AG08396 (cell line): ENCODE measurements at regions not wholly inside any gene's neighbourhood (a gene's known extent, or its start where the extent isn't known, plus 50 kb on each side); places are given as distances from the start of the nearest gene placed in this dataset.
"Not testable (repeated sequence)": the region's sequence is repeated elsewhere in the genome, so short reads cannot be mapped to it uniquely, and the experiment has no call there.

Experiments
- DNase-seq: peaks from one replicate; pipeline ENCODE4 v3.0.0; 2012; ENCODE audit warnings: low spot score, mixed read lengths

DNA sequence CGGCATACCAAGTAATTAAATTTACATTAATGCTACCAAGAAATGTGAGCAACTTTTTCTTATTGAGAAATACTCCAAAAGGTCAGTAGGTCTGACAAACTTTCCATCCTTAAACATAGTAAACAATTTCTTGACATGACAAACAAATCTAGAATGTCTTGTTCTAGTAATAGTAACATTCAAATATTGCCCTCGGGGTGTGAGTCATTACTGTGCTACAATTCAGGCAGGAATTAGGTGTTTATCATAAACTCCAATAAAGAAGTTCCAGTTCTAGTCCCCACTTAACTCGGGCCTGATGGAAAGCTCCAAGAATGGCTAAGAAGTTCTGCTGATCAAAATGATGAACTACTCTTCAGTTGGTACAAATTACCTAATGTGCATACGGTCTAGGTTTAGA, 235.6 kb upstream of the TUSC1 start:
- DNase-seq, result no peak

GRCh38 chr9:25904701-25905100, 226.5 kb upstream of the TUSC1 start:
- no peak for DNase-seq

GRCh38 chr9:25891527-25891926, 213.3 kb upstream of the TUSC1 start:
- no peak for DNase-seq

DNA sequence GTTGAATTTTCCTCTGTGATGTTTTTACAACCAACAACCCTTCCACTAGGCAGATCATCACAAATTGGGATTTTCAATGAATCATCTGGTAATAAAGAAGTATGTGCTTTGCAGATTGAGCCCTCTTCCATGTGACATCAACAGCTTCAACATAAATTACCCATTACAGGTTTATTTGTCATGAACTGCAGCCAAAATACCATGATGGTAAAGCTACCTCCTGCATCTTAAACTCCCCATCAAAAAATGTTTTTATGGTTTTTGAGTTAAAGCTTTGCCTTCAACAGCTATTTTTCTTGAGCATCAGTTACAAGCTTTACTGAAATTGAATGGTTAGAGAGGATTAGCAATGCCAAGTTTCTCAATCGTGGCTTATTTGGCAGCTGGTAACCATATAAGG, 211.4 kb upstream of the TUSC1 start:
- no peak for DNase-seq

DNA sequence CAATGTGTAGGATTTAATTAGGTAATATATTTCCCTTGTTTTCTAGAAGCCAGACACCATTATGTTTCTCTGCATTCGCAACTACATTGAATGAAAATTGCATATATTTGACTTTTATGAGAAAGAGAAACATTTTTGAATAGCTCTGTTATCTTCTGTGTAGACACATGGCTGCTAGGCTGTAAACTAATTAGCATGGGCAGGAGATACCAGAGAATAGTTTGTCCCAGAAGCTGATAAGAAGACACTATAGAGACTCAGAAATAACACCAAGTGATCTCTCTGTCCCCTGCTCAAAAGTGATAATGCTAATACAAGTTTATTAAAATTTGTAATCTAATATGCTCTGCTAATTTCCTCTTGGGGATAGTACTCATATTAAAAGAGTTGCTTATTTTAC, 198.0 kb upstream of the TUSC1 start:
- no peak for DNase-seq

DNA sequence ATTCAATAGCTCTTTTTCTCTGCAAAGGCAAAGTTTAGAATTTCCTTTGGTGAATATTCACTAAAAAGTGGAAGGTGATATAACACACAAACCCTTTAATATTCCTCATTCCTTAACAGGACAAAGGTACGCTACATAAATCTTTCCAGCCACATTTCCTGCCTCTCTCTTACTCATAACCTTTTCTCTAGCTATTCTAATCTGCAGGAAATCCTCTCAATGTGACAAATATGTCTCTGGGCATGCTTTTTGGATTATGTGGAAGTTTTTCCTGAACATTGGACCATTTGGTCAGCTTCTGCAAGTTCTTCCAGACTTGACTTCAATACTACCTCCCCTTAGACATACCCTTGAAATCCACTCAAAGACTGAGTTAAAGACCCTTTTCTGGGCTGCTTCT, 186.3 kb upstream of the TUSC1 start:
- DNase-seq, result no peak

DNA sequence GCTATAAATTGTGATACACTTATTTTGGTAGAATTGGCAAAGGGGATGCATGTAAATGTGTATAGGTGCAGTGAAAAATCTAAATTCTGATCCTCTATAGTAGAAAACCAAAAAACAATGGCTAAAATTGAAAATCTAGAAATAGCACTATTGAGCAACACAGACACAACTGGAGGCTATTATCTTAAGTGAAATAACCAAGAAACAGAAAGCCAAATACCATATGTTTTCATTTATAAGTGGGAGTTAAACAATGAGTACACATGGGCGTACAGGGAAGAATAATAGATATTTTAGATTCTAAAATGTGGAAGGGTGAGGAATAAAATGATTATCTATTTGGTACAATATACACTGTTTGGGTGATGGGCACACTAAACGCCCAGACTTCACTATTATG, 183.2 kb upstream of the TUSC1 start:
- DNase-seq, result no peak

GRCh38 chr9:25857147-25857546, 178.9 kb upstream of the TUSC1 start:
- no peak for DNase-seq

DNA sequence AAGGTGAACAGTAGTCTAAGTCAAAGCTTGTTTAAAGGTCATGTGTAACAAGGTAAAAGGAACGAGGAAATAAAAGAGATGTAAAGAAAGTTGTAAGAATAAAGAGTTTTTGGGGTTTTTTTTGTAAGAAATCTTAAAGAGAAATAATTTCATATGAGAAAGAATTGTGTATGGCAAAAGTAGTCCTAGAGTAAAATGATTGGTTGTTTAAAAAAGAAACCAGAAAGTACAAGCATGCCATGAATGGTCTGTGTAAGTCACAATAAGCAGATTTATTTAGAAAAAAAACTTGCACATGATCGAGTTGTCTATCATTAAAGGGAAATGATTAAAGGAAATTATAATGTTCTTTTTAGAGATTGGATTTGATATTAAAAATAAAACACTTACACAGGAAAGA, 172.6 kb upstream of the TUSC1 start:
- no peak for DNase-seq

DNA sequence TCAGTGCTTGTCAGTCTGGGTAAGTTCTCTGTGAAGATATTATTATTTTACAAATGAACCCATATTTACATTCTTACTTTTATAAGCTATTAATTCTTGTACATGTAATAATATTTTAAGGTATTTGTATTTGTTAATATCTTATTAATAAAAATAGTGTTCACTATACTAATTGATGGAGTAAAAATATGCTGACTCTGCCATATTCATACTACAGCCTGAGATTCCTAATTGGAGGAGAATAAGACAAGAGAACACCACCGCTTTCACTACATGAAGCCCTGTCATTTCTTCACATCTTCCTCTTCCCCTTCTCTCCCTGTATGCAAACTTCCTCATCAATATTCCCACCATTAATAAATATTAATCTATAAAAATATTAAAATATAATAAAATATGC, 167.6 kb upstream of the TUSC1 start:
- DNase-seq, result no peak

DNA sequence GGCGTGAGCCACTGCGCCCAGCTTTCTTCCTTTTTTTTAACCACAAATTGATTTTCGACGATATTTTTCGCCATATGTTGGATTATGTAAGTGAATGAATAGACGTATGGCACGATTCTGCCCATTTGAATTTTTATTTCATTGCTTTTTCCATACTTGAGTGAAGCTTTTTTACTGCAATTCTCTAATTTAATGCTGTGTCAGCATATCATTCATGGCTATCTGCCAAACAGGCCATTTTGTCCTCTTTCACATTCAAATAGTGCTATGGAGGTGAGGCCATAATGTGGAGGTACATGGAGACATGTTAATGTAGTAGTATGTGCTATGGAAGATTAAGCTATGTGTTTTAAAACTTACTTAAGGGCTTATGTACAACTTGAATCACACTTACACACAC, 152.1 kb upstream of the TUSC1 start:
- no peak for DNase-seq

DNA sequence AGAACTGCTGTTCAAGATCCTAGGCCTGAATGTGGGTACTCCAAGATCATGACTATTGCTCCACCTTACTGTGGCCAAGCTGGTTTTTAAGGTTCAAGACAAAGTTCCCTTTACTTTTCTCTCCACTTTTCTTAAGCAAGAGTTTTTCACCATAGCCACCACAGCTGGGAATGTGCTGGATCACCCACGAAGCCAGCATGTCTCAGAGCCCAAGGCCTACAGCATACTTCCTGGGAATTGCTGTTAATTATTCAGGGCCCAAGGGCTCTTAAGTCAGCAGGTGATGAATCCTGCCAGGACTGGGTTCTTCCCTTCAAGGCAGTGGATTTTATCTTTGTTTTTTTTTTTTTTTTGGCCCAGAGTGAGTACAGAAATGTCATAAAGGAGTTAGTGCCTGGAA, 149.4 kb upstream of the TUSC1 start:
- no peak for DNase-seq

DNA sequence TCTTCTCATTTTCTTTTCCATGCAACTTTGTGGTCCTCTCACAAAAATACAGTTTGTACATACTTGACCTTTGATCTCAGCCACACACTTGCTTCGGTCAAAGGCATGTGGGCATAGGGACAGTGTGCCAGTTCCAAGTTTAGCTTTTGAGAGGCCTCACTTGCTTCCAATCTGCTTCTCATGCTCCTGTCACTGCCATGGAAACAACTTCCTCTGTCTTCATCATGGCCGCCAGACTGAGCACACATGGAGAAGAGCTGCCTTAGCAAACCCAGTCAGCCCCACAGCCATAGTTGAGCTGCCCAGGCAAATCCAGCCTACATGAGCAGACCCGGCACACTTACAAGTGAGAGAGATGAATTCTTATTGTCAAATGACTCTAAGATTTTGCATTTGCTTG, 138.2 kb upstream of the TUSC1 start:
- DNase-seq, result no peak

- no peak for DNase-seq
Measured at GRCh38 chr9:25814023-25814422, 135.8 kb upstream of the TUSC1 start.

GRCh38 chr9:25813478-25813877, 135.2 kb upstream of the TUSC1 start:
- no peak for DNase-seq

GRCh38 chr9:25808554-25808953, 130.3 kb upstream of the TUSC1 start:
- DNase-seq, result no peak

DNA sequence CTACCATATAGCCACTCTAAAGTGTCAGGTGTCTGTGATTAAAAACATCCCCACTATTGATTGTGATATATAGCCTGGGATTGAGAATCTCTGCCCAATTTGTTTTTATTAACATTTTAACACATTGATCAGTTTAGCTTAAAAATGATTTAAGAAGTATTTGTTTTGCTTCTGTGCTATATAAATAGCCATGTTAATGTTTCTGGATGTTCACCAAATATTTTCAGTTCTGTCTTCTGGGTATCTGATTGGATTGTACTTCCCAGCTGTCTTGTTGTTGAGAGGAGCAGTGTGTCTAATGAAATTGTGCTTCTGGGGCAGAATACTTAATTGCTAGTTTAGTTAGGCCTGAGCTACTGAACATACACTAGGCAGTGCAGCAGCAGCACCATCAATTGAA, 126.6 kb upstream of the TUSC1 start:
- no peak for DNase-seq

DNA sequence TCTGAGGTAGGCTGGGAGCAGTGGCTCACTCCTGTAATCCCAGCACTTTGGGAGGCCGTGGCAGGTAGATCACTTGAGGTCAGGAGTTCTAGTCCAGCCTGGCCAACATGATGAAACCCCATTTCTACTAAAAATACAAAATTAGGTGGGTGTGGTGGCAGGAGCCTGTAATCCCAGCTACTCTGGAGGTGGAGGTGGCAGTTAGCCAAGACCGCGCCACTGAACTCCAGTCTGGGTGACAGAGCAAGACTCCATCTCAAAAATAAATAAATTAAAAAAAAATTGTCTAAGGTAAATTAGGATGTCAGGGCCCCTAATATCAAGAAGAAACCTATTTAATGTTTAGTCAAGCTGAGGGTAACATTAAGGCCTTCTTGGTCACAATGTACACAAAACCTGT, 123.7 kb upstream of the TUSC1 start:
- not testable (repeated sequence) for DNase-seq

- no peak for DNase-seq
Measured at GRCh38 chr9:25773805-25774204, 95.6 kb upstream of the TUSC1 start.

GRCh38 chr9:25755951-25756350, 77.7 kb upstream of the TUSC1 start:
- DNase-seq, result no peak

GRCh38 chr9:25752398-25752797, 74.2 kb upstream of the TUSC1 start:
- DNase-seq, result no peak

DNA sequence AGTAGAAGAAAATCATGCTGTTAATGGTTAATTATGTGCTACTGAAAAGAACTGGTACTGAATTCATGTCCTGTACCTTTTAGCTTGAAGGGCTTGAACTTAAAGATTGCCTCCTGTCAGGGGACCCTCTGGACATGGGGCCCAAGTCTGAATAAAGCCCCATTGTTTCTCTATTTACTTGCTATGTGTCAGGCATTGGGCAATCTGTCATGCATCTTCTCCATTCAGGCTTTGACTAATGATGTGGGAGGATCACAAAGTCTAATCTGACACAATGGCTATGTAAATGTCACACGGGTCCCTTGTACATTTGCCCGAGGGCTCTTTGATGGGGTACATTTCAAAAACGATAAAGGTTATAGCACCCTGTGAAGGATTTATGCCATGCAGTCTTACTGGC, 64.0 kb upstream of the TUSC1 start:
- no peak for DNase-seq

DNA sequence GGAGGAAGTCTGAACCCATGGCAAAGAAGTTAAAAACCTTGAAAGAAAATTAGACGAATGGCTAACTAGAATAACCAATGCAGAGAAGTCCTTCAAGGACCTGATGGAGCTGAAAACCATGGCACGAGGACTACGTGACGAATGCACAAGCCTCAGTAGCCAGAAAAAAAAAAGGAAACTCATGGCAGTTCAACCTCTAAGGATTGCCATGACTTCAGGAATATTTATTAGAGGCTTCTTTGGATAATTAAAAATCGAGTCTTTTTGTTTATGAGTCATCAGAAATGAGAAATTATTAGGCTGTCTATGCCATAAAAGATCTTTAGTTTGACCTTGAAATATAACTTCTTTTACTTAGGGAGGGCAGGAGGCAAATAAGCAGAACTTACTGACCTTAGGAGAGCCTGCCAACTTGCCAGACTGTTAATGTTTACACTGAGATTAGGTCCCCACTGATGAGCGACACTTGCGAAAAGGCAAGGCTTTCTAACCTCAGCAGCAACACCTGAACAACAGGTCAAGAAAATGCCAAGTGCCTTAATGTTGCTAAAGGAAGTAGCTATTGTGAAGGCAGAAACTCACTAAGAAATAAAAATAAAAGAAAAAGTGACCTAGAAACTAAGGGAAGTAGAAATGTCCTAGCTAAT, 55.2 kb upstream of the TUSC1 start:
- no peak for DNase-seq

GRCh38 chr9:25731895-25732794, 53.9 kb upstream of the TUSC1 start:
- not testable (repeated sequence) for DNase-seq
